ENCODE measurements at regions not wholly inside any gene's neighbourhood (a gene's known extent, or its start where the extent isn't known, plus 50 kb on each side); places are given as distances from the start of the nearest gene placed in this dataset.

- Histone ChIP-seq H3K27me3 (ENCODE audit: control insufficient read depth, insufficient read depth, low read length) (no peaks in the 10 kb centered on the region), H3K36me3 (ENCODE audit: control insufficient read depth, insufficient read depth, low read length) (no peaks in the 10 kb centered on the region)
- no peak for DNase-seq (ENCODE audit: low read depth)
Observed at GRCh38 chr2:13135856-13136255, 419.1 kb downstream of the TRIB2 start.

GRCh38 chr2:13137679-13138078 is 420.9 kb downstream of the TRIB2 start:
- TF ChIP-seq CTCF (IDR thresholded peaks at IDR 0.05; ENCODE audit: insufficient read depth, low read length, poor library complexity, severe bottlenecking) = no peak

More at GRCh38 chr2:13135856-13136255, 419.1 kb downstream of the TRIB2 start:
- no peak overlapping the region for H3K4me3 ChIP-seq (ENCODE audit: low read depth, low read length)
- no peak for TF ChIP-seq CTCF (IDR thresholded peaks at IDR 0.05; ENCODE audit: insufficient read depth, low read length, poor library complexity, severe bottlenecking)

GRCh38 chr2:13141315-13141714 is 424.6 kb downstream of the TRIB2 start:
- H3K27me3 ChIP-seq (ENCODE audit: control insufficient read depth, insufficient read depth, low read length) = no peaks in the 10 kb centered on the region
- TF ChIP-seq CTCF (IDR thresholded peaks at IDR 0.05; ENCODE audit: insufficient read depth, low read length, poor library complexity, severe bottlenecking) = no peak
- H3K4me3 ChIP-seq (ENCODE audit: low read depth, low read length) = no peak overlapping the region
- DNase-seq (ENCODE audit: low read depth) = no peak
- H3K36me3 ChIP-seq (ENCODE audit: control insufficient read depth, insufficient read depth, low read length) = no peaks in the 10 kb centered on the region

More at GRCh38 chr2:13137679-13138078, 420.9 kb downstream of the TRIB2 start:
- H3K36me3 ChIP-seq (ENCODE audit: control insufficient read depth, insufficient read depth, low read length) = no peaks in the 10 kb centered on the region
- no peak overlapping the region for H3K4me3 ChIP-seq (ENCODE audit: low read depth, low read length)
- H3K27me3 ChIP-seq (ENCODE audit: control insufficient read depth, insufficient read depth, low read length) = no peaks in the 10 kb centered on the region
- DNase-seq (ENCODE audit: low read depth) = no peak

- H3K4me3 ChIP-seq (ENCODE audit: low read depth, low read length) = no peak overlapping the region
- DNase-seq (ENCODE audit: low read depth) = no peak
- TF ChIP-seq CTCF (IDR thresholded peaks at IDR 0.05; ENCODE audit: insufficient read depth, low read length, poor library complexity, severe bottlenecking) = no peak
Observed at GRCh38 chr2:13143451-13143850, 426.7 kb downstream of the TRIB2 start.

GRCh38 chr2:13156916-13157315 is 440.2 kb downstream of the TRIB2 start:
- no peak for DNase-seq (ENCODE audit: low read depth)
- Histone ChIP-seq H3K4me3 (ENCODE audit: low read depth, low read length) (no peak overlapping the region), H3K36me3 (ENCODE audit: control insufficient read depth, insufficient read depth, low read length) (no peaks in the 10 kb centered on the region), H3K27me3 (ENCODE audit: control insufficient read depth, insufficient read depth, low read length) (no peaks in the 10 kb centered on the region)
- no peak for TF ChIP-seq CTCF (IDR thresholded peaks at IDR 0.05; ENCODE audit: insufficient read depth, low read length, poor library complexity, severe bottlenecking)

More at GRCh38 chr2:13143451-13143850, 426.7 kb downstream of the TRIB2 start:
- no peaks in the 10 kb centered on the region for H3K27me3 ChIP-seq (ENCODE audit: control insufficient read depth, insufficient read depth, low read length)
- no peaks in the 10 kb centered on the region for H3K36me3 ChIP-seq (ENCODE audit: control insufficient read depth, insufficient read depth, low read length)

- no peaks in the 10 kb centered on the region for H3K27me3 ChIP-seq (ENCODE audit: control insufficient read depth, insufficient read depth, low read length)
- no peak for DNase-seq (ENCODE audit: low read depth)
Observed at GRCh38 chr2:13158466-13158865, 441.7 kb downstream of the TRIB2 start.

More at GRCh38 chr2:13158466-13158865, 441.7 kb downstream of the TRIB2 start:
- no peaks in the 10 kb centered on the region for H3K36me3 ChIP-seq (ENCODE audit: control insufficient read depth, insufficient read depth, low read length)
- no peak for TF ChIP-seq CTCF (IDR thresholded peaks at IDR 0.05; ENCODE audit: insufficient read depth, low read length, poor library complexity, severe bottlenecking)
- no peak overlapping the region for H3K4me3 ChIP-seq (ENCODE audit: low read depth, low read length)

All from kidney epithelial cell (primary cell).